ENCODE measurements at regions not wholly inside any gene's neighbourhood (a gene's known extent, or its start where the extent isn't known, plus 50 kb on each side); places are given as distances from the start of the nearest gene placed in this dataset.

GRCh38 chr13:31044364-31045285, 112.2 kb downstream of the TEX26 start:
- Histone ChIP-seq H3K4me3 (no peak overlapping the region), H3K27ac (replicated peaks in 1 of 4) (no peak overlapping the region), H3K4me1 (peaks cover 23 to 35% (median 30%) of the 10 kb centered on the region in 4 donors), H3K27me3 (no peaks in the 10 kb centered on the region), H3K9me3 (no peaks in the 10 kb centered on the region), H3K36me3 (no peaks in the 10 kb centered on the region)
- 23% methylated on average over 18 of the region's 18 CpGs for WGBS
- no peak for TF ChIP-seq EP300 (IDR thresholded peaks at IDR 0.05)
- no peak for TF ChIP-seq POLR2A (IDR thresholded peaks at IDR 0.05; ENCODE audit: low read depth)
- peak in 1 of 2 donors; percentile 50 for TF ChIP-seq POLR2AphosphoS5 (IDR thresholded peaks at IDR 0.05)
- TF ChIP-seq, protein P1, sequence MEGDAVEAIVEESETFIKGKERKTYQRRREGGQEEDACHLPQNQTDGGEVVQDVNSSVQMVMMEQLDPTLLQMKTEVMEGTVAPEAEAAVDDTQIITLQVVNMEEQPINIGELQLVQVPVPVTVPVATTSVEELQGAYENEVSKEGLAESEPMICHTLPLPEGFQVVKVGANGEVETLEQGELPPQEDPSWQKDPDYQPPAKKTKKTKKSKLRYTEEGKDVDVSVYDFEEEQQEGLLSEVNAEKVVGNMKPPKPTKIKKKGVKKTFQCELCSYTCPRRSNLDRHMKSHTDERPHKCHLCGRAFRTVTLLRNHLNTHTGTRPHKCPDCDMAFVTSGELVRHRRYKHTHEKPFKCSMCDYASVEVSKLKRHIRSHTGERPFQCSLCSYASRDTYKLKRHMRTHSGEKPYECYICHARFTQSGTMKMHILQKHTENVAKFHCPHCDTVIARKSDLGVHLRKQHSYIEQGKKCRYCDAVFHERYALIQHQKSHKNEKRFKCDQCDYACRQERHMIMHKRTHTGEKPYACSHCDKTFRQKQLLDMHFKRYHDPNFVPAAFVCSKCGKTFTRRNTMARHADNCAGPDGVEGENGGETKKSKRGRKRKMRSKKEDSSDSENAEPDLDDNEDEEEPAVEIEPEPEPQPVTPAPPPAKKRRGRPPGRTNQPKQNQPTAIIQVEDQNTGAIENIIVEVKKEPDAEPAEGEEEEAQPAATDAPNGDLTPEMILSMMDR (IDR thresholded peaks at IDR 0.05), result peak; percentile 82 to 97 (median 89)
- intact Hi-C loops (cut with DNase I), result loop anchor here (5.0 to 10.0 kb wide), 4 partner anchors 177 to 580 kb away; partner anchors contain the start of gene HMGB1
- DNase-seq (ENCODE audit: extremely low spot score), result peak; percentile 97

- 48% methylated on average over 16 of the region's 16 CpGs for WGBS
Measured at GRCh38 chr13:31043957-31044356, 111.5 kb downstream of the TEX26 start.

GRCh38 chr13:31042481-31043165, 110.2 kb downstream of the TEX26 start:
- intact Hi-C loops (cut with DNase I), result loop anchor here (5.0 to 10.0 kb wide), 4 partner anchors 175 to 578 kb away; partner anchors contain the start of gene HMGB1
- 86% methylated on average over 15 of the region's 16 CpGs for WGBS
- no peak for TF ChIP-seq POLR2A (IDR thresholded peaks at IDR 0.05; ENCODE audit: low read depth)
- TF ChIP-seq, protein P1 (IDR thresholded peaks at IDR 0.05), result no peak
- Histone ChIP-seq H3K4me1 (peaks cover 23 to 35% (median 29%) of the 10 kb centered on the region in 4 donors), H3K27me3 (no peaks in the 10 kb centered on the region), H3K36me3 (no peaks in the 10 kb centered on the region), H3K4me3 (no peak overlapping the region), H3K27ac (replicated peaks in 1 of 4) (no peak overlapping the region), H3K9me3 (no peaks in the 10 kb centered on the region)
- no peak for DNase-seq (ENCODE audit: extremely low spot score)

More at GRCh38 chr13:31043957-31044356, 111.5 kb downstream of the TEX26 start:
- no peak overlapping the region for H3K27ac ChIP-seq (replicated peaks in 1 of 4)
- H3K4me3 ChIP-seq, result no peak overlapping the region
- intact Hi-C loops (cut with DNase I), result loop anchor here (5.0 to 10.0 kb wide), 4 partner anchors 177 to 579 kb away; partner anchors contain the start of gene HMGB1
- no peak for TF ChIP-seq EP300 (IDR thresholded peaks at IDR 0.05)
- TF ChIP-seq, protein P1 (IDR thresholded peaks at IDR 0.05), result no peak
- TF ChIP-seq POLR2AphosphoS5 (IDR thresholded peaks at IDR 0.05), result no peak
- no peak for TF ChIP-seq POLR2A (IDR thresholded peaks at IDR 0.05; ENCODE audit: low read depth)
- no peaks in the 10 kb centered on the region for H3K27me3 ChIP-seq
- no peaks in the 10 kb centered on the region for H3K36me3 ChIP-seq
- no peak for DNase-seq (ENCODE audit: extremely low spot score)
- H3K9me3 ChIP-seq, result no peaks in the 10 kb centered on the region
- peaks cover 23 to 35% (median 30%) of the 10 kb centered on the region in 4 donors for H3K4me1 ChIP-seq

DNA sequence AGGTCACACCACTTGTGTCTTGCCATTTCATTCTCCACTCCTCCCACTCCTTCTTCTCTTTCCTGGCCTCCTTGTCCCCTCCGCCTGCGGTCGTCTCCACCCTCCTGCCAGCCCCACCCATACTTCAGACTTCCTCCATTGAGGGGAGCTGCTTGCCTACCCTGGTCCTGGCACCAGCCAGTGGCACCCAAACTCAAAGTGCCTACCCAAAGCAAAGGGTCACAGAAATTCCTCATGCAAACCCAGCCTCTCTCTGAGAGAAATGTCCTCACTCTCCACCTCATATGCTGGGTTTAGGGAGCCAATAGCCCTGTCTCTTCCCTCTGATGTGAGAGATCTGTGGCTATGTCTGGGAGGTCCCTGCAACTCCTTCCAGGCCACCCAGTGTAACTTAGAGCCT, 109.6 kb downstream of the TEX26 start:
- DNase-seq (ENCODE audit: extremely low spot score), result no peak
- Histone ChIP-seq H3K36me3 (no peaks in the 10 kb centered on the region), H3K9me3 (no peaks in the 10 kb centered on the region), H3K27me3 (no peaks in the 10 kb centered on the region), H3K4me1 (peaks cover 21 to 30% (median 24%) of the 10 kb centered on the region in 4 donors), H3K4me3 (no peak overlapping the region), H3K27ac (replicated peaks in 1 of 4) (no peak overlapping the region)
- TF ChIP-seq EP300 (IDR thresholded peaks at IDR 0.05), result no peak
- no peak for TF ChIP-seq POLR2A (IDR thresholded peaks at IDR 0.05; ENCODE audit: low read depth)
- no peak for TF ChIP-seq POLR2AphosphoS5 (IDR thresholded peaks at IDR 0.05)
- TF ChIP-seq, protein P1 (IDR thresholded peaks at IDR 0.05), result no peak
- intact Hi-C loops (cut with DNase I), result loop anchor here (5.0 to 10.0 kb wide), 4 partner anchors 175 to 577 kb away; partner anchors contain the start of gene HMGB1
- 65% methylated on average over 3 of the region's 3 CpGs for WGBS

Measured in esophagus muscularis mucosa (tissue), 4 donors.